Astrocyte of the hippocampus (primary cell): ENCODE measurements at regions not wholly inside any gene's neighbourhood (a gene's known extent, or its start where the extent isn't known, plus 50 kb on each side); places are given as distances from the start of the nearest gene placed in this dataset.
"Not testable (repeated sequence)": the region's sequence is repeated elsewhere in the genome, so short reads cannot be mapped to it uniquely, and the experiment has no call there.

Source experiments
- DNase-seq: peaks from one replicate; pipeline ENCODE4 v3.0.0; 2011; ENCODE audit warnings: low read depth, low spot score

DNA sequence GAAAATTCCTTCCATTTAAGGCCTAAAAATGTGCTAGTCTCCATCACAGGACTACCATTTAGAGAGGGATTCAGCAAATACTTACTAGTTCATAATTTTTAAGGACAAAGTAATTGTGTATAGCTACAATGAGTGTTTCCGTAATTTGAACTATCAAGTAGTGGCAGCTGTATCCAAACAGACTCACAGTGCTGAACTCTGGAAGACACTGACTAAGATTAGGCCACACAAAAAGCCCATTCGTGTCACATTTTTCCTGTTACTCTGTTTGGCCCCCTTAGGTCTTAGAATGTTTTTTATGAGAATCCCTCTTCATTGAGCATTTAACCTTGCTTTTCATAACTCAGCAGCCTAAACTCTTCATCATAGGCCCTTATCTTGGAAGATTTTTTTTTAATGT lies 731.2 kb upstream of the PCDH9 start:
- DNase-seq = no peak

DNA sequence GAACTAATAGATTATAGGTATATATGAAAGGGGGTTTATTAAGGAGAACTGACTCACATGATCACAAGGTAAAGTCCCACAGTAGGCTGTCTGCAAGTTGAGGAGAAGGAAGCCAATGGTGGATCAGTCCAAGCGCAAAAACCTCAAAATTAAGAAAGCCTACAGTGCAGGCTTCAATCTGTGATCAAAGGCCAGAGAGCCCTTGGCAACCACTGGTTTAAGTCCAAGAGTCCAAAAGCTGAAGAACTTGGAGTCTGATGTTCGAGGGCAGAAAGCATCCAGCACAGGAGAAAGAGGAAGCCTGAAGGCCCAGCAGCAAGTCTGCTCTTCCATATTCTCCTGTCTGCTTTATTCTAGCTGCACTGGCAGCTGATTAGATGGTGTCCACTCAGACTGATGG lies 721.3 kb upstream of the PCDH9 start:
- DNase-seq = no peak

DNA sequence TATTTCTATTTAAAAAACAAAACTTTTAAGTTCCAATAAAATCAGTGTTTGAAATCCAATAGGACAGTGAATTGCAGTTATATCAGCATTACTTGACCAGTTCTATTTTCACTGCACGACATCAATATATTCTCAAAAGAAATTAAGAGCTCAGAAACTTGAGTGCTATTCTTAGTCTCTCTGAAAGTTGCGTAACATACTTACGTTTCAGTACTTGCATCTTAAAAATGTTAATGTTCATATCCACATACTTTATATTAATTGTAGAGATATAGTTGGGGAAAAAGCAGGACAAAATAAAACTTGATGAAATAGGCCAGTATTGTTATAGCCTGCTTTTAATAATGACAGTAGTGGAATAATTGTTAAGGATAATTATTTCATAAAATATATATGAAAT lies 720.5 kb upstream of the PCDH9 start:
- no peak for DNase-seq

DNA sequence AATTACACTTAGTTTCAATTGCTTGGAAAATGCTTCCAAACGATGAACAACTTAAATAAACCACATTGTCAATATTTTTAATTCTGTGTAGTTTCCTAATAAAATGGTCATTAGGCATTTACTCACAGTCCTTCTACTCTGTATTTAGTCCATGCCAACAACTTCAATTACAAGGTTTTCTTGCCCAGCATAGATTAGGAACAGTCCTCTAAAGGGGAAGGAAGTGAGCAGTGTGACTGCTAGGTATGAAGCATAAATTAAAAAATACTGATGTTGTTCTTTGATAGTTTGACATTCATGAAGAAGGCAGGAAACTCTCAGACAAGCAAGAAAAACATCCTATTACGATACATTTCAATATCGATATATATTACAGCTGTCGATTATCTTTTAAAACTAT lies 716.0 kb upstream of the PCDH9 start:
- DNase-seq = no peak

DNA sequence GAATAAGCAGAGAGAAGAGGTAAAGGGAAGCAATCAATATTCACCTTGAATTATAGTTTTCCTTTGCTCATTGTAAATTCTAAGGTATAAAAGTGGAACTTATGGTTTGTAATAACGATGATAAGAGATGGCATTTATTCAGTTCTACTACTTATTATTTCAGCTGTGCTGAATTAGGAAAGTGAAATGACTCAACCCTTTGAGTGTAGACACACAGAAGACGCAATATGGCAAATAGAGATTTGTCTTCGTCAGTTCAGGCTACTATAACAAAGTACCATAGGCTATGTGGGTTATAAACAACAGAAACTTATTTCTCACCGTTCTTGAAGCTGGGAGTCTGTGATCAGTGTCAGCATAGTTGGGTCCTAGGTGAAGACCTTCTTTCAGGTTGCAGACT lies 713.0 kb upstream of the PCDH9 start:
- no peak for DNase-seq

DNA sequence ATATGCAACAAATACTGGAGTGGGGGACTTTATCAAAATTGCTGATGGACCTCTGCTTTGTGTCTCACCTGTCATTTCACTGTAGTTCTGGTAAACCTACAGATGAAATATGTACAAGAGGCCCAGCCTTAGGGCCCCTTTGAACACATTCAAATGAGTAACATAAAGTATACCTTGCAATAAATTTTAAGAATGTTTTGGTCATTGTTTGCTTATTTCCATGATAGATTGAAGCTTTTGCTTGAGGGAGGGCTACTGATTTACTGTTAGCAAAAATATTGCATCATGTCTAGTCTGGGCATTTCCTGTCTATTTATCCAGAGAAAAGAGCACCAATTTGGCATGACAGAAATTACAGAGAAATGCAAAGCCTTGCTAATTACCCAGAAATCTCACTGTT lies 705.5 kb upstream of the PCDH9 start:
- DNase-seq = no peak

- DNase-seq = no peak
Observed at GRCh38 chr13:67934617-67935330, 704.6 kb upstream of the PCDH9 start.

- DNase-seq = no peak
Observed at GRCh38 chr13:67932991-67933390, 702.9 kb upstream of the PCDH9 start.

DNA sequence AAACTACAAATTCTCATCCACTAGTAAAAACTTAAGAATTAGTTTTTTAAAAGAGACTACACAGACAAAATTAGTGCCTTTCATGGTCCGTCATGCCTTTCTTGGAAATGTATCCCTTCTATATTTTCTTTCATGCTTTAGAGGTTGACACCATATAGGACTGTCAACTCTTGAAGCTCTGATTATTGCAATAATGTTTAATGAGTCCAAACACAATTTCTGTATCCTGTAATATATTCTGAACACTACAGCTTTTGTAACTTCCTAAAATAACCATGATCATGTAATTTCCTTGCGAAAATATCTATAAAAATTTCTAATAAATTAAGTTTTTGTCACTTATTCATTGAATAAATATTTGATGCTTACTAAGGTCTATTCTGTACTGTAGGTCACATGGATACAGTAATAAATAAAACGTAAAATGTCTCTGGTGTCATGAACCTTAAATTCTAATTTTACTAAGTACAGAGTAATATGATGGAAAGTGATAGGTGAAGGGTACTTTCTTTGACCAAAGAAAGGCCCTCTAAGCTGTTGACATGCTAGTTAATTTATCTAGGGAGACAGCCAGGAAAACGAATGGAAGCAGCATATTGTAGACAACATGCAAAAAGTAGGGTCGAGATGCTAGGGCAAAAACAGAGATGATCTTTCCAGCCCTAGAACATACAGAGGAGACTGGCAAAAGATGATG lies 687.3 kb upstream of the PCDH9 start:
- DNase-seq = no peak

DNA sequence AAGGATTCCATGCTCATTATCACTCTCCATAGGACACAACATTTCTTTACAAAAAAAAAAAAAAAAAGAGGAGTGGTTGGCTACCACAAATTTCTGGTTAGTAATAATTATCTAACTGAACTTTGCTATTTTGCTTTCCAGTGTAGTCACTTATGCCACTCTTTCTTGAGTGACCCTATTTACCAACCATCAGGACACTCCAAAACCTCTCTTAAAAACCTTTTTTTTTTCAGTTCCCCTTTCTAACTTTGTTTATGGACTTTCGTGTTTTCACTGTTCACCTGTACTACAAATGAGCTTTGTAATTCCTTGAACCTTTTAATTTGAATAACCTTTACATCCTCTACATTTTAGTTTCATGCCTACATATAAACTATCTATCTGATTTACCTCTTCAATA lies 686.5 kb upstream of the PCDH9 start:
- no peak for DNase-seq

GRCh38 chr13:67914535-67914934 lies 684.4 kb upstream of the PCDH9 start:
- no peak for DNase-seq

GRCh38 chr13:67902960-67903359 lies 672.8 kb upstream of the PCDH9 start:
- DNase-seq = not testable (repeated sequence)

DNA sequence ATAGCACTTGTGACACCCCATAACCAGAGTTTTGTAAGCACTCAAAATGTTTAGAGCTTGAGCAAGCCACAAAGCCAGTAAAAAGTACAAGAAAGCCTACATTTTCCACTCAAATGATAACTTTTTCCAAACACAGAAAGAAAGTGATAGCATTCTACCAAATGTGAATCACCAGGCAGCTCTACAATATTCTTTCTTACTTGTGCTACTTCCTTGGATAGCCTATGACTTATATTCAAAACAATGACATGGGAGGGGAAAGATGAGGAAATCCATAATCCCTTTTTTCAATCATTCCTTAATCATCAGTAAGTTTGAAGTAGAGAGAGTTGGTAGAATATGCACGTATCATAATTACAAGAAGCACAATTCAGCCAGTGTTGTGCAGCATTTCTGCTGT lies 650.8 kb upstream of the PCDH9 start:
- peak; percentile 14 for DNase-seq

GRCh38 chr13:67878376-67878775 lies 648.2 kb upstream of the PCDH9 start:
- no peak for DNase-seq

DNA sequence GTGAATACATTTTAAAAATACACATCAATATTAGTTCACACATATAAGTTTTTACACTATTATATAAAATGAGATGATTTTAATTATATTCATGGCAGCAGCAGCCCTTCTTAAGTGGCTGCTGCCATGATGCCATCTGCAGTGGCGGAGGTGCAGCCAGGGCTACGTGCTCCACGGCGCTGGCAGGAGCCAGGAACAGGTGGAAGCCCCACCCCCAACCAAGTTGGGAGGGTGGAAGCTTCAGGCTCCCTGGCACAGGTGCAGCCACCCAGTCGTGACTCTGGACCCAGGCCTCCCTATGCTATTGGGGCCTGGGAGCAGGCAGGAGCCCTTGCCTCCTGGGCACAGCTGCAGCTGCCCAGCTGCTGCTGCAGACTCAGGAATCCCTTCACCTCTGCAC lies 646.9 kb upstream of the PCDH9 start:
- DNase-seq = no peak

- no peak for DNase-seq
Observed at GRCh38 chr13:67867206-67867605, 637.1 kb upstream of the PCDH9 start.

DNA sequence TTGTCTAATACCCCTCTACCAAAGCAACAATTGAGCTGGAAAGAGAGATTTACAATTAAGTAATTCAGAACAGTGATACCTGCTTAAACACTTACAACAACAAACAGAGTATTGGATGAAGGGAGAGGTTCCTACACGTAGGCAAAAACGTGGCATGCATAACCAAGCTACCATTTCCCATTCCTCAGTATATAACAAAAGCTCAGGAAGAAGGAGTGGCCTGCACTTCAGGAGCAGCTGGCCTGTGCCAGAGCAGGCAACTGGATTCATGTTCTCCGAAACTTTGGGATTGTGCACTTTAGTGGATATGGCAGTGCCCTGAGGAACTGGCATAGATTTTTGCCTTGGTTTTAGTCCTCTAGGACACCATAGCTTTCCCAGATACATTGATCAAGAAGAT lies 630.2 kb upstream of the PCDH9 start:
- no peak for DNase-seq

- no peak for DNase-seq
Observed at GRCh38 chr13:67859904-67860303, 629.8 kb upstream of the PCDH9 start.

GRCh38 chr13:67857581-67858310 lies 627.6 kb upstream of the PCDH9 start:
- DNase-seq = no peak

DNA sequence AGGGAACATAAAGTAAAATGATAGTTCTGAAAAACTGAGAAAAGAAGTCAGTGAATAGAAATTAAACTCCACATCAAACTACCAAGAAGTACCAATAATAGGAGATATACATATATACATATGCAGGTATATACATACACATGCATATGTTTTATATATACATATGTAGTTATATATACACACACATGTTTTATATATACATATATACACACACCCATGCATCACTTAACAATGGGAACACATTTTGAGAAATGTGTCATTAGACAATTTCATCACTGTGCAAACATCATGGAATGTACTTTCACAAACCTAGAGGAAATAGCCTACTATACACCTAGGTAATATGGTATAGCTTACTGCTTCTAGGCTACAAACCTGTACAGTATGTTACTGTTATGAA lies 626.8 kb upstream of the PCDH9 start:
- DNase-seq = no peak

DNA sequence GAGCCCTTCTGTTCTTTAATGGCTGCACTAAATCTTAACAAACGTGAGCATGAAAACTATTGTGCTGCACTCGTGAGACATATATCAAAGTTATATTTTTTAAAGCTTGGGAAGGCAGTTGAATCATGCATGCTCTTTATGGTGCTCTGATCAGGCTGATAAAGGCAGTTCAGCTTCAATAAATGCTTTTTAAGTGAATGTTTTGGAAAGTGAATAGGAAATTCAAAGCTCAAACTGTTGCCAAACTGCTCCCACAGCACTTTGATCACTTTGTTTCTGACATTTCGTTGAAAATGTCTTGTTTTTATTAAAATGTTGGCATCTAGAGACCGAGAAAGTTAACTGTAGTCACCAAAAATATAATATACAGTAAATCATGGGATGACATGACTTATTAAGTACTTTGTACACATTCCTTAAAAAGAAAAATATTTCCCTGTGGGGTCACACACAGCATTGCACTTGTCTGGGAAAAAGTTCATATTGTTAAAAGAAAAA lies 625.7 kb upstream of the PCDH9 start:
- peak; percentile 13 for DNase-seq

GRCh38 chr13:67854990-67855389 lies 624.9 kb upstream of the PCDH9 start:
- no peak for DNase-seq

DNA sequence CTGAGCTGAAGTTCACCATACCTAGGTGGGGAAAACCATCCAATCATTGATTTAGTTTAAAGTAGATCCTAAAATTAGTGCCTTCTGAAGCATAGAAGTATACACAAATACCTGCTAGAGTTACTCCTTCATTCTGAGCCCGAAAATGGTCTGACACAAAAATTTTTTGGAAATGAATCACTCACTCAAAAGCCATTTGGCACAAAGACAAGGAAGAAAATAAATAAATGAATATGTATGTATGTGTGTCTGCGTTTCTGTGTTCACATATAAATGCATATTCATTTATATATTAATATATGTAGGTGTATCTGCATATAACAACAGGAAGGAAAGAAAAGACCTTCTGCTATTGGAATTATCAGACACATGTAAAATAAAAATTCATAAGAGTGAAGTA lies 614.4 kb upstream of the PCDH9 start:
- DNase-seq = peak; percentile 19
